ENCODE measurements at regions not wholly inside any gene's neighbourhood (a gene's known extent, or its start where the extent isn't known, plus 50 kb on each side); places are given as distances from the start of the nearest gene placed in this dataset.
A peak's percentile ranks its signal among the peaks of the same experiment; 100 is the strongest.
"Not testable (repeated sequence)": the region's sequence is repeated elsewhere in the genome, so short reads cannot be mapped to it uniquely, and the experiment has no call there.

DNA sequence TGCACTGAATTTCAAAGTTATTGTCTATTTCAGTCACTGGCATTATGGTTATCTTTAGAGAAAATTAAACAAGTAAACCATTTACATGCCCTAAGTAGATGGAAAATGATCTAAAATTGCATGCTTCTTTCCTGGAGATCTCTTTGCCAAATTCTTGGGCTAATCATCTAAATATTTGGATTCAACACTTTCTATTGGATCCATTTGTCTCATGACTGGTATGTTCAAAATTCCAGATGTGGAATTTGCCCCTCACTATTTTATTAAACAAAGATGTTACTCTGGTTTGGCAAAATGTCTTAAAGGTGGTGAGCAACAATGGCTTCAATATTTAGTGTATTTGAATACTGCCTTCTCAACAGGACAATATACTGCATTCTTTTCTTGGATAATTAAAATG, 147.5 kb upstream of the CASK start:
- no peak for DNase-seq (ENCODE audit: low read depth, low spot score)
- in situ Hi-C loops (cut with HindIII; ENCODE audit: low pct_unique_long_range_greater_than_20kb, low sequenced_read_pairs) = no loop called here

DNA sequence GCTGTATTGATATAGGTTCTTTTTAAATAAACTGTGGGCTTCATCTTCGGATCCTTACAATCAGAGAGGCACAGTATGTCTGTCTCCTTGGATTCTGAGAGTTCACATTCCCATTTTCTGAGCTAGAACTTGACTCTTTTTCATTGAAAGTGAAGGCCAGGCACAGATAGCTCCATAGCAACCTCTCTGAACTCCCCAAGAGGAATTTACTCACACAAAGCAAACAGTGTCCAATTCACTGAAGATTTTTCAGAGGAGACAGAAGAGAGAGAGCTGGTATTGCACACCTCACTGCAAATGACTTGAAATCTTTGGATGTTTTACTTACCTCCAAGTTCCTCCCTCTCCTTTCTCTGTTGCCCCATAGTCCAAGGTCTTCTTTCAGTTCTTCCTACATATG, 130.9 kb upstream of the CASK start:
- DNase-seq (ENCODE audit: low read depth, low spot score) = no peak
- in situ Hi-C loops (cut with HindIII; ENCODE audit: low pct_unique_long_range_greater_than_20kb, low sequenced_read_pairs) = no loop called here

DNA sequence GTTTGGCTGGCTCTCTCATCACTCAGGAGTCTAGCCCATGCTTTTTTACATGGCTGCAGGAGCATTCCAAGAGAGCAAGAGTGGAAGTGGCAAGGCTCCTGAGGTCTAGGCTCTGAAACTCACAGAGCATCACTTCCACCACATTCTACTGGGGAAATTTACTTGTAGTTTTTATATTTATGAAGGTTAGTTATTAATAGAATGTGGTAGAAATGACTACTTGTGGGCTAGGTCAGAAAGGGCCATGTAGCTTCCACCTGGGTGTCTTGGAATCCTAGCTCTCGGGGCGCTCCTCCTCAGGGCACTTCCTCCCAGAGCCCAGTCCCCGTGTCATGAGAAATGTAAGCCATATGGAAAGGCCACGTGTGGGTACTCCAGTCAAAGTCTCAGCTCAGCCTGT, 127.0 kb upstream of the CASK start:
- no peak for DNase-seq (ENCODE audit: low read depth, low spot score)
- in situ Hi-C loops (cut with HindIII; ENCODE audit: low pct_unique_long_range_greater_than_20kb, low sequenced_read_pairs) = no loop called here

DNA sequence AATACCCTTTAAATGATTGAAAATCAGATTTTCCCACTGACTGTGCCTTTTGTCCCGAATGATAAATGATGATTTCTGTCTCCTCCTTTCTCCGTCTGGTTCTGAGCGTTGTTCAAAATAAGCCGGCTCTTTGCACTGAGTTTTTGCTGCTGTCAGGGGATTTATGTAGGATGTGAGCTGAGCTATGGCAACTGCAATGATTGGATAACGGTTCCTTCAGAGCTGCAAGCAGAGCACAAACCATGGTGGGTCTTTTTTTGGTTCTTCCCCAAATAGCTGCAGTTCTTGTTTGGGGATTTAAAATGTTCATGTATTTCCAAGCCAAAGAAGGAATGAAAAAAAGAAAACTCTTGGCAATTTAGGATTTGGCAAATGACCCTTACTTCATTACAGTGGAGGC, 124.5 kb upstream of the CASK start:
- DNase-seq (ENCODE audit: low read depth, low spot score) = no peak

DNA sequence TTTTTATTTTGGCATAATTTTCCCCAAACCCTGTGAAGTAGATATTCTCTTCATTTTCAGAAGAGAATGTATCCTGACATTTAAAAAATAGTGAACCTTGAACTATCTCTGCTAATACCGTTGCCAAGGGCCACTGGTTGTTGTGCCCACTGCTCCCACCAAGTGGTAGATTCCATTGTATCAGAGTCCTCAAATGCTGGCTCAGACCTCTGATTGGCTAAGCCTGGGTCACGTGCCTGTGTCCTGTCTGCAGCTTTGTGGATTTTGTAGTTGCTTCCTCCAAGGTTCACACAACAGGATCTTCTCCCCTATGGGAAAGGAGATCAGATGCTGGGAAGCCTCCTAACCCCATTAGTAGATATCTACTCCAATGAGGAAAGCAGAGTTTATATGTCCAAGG, 104.8 kb upstream of the CASK start:
- peak; percentile 18 for DNase-seq (ENCODE audit: low read depth, low spot score)

More for the DNA sequence above, 124.5 kb upstream of the CASK start:
- in situ Hi-C loops (cut with HindIII; ENCODE audit: low pct_unique_long_range_greater_than_20kb, low sequenced_read_pairs) = no loop called here

DNA sequence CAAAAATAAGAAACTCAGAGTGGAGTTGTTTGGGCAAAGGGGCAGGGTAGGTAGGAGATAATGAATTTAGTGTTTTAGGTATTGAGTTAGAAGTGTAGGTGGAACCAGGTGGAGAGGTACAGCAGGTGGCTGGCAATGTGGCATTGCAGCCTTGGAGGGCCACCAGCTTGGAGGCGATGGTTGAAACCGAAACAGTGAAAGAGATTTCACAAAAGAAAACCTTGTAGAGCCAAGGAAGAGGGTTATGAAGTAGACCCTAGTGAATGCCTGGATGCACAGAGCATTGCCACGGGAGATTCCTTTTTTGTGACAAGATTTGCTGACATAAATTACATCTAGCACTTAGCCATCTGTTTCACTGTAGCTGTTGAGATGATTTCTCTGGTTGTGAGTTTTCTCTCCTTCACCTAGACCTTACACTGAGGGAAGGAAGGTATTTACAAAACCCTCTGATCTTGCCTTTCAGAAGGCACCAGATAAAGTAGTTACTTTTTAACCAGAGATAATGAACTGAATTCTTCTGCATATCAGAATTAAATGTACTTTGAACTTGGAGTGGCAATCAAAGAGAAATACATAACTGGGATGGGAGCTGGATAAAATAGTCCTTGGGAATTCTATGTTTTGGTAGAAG, 104.1 kb upstream of the CASK start:
- in situ Hi-C loops (cut with HindIII; ENCODE audit: low pct_unique_long_range_greater_than_20kb, low sequenced_read_pairs) = no loop called here
- no peak for DNase-seq (ENCODE audit: low read depth, low spot score)

More for the DNA sequence above, 104.8 kb upstream of the CASK start:
- in situ Hi-C loops (cut with HindIII; ENCODE audit: low pct_unique_long_range_greater_than_20kb, low sequenced_read_pairs) = no loop called here

DNA sequence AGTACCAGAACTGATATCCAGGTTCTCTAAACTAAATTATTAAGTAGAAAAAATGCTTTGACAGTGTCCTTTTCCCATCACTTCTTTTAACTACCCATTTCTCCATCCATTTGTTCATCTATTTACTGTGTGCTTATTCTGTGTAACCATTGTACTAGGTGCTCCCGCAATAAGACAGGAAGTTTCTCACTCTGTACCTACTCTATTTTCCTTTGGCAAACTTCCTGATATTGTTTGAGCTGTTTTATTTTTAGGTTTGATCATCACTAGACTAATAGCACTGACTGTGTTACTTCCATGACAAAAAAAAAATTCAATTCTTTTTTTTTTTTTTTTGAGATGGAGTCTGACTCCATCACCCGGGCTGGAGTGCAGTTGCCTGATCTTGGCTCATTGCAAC, 102.5 kb upstream of the CASK start:
- DNase-seq (ENCODE audit: low read depth, low spot score) = no peak
- in situ Hi-C loops (cut with HindIII; ENCODE audit: low pct_unique_long_range_greater_than_20kb, low sequenced_read_pairs) = no loop called here

DNA sequence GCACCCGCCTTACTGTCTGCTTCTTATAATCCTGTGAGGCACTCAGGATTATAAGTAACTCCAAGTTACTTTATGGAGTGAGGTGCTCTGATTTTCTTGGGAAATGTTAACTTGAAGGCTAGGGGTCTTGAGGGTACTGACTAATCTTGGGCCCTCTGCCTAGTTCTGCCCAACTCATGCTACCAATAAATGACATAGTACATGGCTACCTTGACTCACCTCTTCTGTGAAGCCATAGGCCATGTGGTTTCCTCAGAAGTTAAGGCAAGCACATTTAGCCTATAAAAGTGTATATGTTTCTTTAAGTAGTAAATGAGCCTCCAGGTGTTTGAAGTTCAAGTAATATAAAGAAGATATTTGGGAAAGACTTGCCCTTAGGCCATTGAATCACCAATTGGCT, 99.8 kb upstream of the CASK start:
- DNase-seq (ENCODE audit: low read depth, low spot score) = no peak
- in situ Hi-C loops (cut with HindIII; ENCODE audit: low pct_unique_long_range_greater_than_20kb, low sequenced_read_pairs) = no loop called here

DNA sequence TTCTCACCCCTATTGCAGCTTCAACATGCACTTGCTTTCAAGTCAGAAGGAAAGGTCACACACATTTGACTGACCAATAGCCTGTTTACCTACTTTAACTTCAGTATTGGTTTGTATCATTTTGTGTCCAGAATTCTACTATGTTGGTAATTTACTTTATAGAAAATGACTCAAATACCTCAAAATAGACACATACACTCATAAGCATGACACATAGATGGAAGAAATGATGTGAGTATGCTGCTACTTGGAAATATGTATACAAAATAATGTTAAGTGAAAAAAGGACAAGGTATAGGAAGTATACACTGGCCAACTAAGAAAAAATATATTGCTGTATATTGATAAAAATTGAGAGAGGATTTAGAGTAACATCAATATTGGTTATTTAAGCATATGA, 98.8 kb upstream of the CASK start:
- in situ Hi-C loops (cut with HindIII; ENCODE audit: low pct_unique_long_range_greater_than_20kb, low sequenced_read_pairs) = no loop called here
- no peak for DNase-seq (ENCODE audit: low read depth, low spot score)

DNA sequence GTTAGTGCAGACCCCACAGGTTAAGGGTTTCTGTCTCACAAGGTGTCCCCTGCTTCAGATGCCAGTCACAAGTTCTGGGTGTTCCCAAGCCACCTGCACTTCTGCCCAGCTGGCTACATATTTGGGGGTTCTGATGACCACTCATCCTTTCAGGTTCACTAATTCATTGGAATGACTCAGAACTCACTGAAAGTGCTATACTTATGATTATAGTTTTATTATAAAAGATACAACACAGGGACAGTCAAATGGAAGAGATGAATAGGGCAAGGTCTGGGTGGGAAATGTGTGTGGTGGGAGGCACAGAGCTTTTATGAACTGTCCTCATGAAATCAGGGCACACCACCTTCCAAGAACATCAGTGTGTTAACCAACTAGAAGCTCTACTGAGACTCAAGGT, 97.7 kb upstream of the CASK start:
- in situ Hi-C loops (cut with HindIII; ENCODE audit: low pct_unique_long_range_greater_than_20kb, low sequenced_read_pairs) = no loop called here
- no peak for DNase-seq (ENCODE audit: low read depth, low spot score)

DNA sequence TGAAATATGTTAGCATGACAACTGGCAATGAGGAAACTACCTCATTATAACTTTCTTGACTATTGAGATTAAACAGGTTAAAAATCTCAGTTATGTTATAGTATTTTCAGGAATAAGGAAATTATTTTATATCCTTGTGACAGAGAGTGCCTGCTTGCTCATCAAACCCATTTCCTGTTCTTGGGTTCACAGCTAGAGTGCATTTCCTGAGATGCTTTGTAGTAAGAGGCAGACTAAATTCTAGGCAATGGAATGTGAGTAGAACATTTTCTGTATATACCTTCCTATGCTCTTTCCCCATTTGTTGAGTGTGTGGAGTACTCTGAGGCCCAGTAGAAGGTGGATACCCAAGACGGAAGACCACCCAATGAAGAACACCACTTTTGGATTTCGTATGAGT, 96.9 kb upstream of the CASK start:
- no peak for DNase-seq (ENCODE audit: low read depth, low spot score)
- in situ Hi-C loops (cut with HindIII; ENCODE audit: low pct_unique_long_range_greater_than_20kb, low sequenced_read_pairs) = no loop called here

DNA sequence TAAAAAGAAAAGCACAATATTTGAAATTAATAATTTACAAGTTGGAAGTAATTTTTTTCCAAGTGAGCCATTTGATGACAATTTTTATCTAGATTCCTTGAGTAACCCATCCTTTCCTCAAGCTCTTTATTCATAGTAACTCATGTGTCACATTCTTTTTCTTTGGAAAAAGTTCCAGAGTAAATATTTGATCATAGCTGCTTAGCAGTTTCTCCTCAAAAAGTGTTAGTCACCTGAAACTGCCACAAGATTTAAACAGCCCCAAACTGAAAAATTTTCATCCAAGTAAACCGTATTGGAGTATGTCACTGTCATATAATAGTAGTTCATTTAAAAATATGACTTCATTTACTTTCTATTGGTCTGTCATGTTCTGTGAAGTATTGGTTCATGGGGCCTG, 94.6 kb upstream of the CASK start:
- in situ Hi-C loops (cut with HindIII; ENCODE audit: low pct_unique_long_range_greater_than_20kb, low sequenced_read_pairs) = no loop called here

DNA sequence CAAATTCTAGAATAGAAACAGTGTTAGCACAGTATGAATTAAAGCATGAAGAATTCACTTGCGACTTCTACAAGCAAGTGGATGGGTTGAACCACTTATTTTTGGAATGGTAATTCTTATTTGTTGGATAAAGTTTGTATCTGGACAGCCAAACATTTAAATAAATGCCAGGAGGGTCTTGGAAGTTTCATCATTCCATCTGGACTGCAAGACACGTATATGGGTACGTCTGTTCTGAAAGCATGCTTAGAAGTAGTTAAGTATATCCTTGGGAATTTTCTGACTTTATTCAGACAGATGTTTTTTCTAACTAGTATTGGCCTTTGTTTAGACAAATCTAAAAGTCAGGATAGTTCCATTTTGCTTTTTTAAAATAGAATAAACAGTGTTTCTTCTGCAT, 77.5 kb upstream of the CASK start:
- in situ Hi-C loops (cut with HindIII; ENCODE audit: low pct_unique_long_range_greater_than_20kb, low sequenced_read_pairs) = no loop called here
- DNase-seq (ENCODE audit: low read depth, low spot score) = no peak

More for the DNA sequence above, 94.6 kb upstream of the CASK start:
- no peak for DNase-seq (ENCODE audit: low read depth, low spot score)

DNA sequence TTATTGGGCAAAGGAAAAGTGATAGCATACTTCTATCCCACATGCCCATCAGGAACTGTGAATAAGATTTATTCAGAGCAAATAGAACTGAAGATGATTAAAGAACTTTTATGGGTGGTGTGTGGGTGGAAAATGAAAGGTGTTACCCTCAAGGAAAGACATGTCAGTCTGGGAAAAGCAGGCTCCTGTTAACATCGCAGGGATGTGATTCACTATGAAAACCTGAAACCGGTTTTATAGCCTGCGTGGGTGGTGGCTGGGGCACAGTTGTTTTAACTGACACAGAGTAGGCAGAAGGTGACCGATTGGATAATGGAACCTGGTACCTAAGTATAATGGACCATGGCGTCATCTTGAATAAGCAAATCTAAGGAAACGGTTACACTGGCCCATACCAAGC, 61.3 kb upstream of the CASK start:
- DNase-seq (ENCODE audit: low read depth, low spot score) = no peak
- in situ Hi-C loops (cut with HindIII; ENCODE audit: low pct_unique_long_range_greater_than_20kb, low sequenced_read_pairs) = no loop called here

DNA sequence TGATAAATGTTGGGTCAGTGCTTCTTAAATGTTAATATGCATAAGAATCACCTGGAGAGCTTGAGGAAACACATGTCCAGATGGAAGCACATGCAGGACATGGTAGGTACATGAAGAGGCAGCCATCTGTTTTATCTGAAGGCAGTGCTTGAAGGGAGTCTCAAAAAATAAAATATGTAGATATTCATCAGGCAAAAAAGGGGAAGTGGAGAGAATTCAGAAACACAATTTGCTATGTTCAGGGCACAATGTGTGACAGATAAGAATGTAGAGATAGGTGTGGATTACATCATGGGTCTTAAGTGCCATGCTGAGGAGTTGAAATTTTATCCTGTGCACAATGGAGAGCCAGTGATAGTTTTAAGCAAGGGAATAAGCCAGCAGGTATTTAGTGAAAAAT, 59.6 kb upstream of the CASK start:
- in situ Hi-C loops (cut with HindIII; ENCODE audit: low pct_unique_long_range_greater_than_20kb, low sequenced_read_pairs) = no loop called here
- no peak for DNase-seq (ENCODE audit: low read depth, low spot score)

DNA sequence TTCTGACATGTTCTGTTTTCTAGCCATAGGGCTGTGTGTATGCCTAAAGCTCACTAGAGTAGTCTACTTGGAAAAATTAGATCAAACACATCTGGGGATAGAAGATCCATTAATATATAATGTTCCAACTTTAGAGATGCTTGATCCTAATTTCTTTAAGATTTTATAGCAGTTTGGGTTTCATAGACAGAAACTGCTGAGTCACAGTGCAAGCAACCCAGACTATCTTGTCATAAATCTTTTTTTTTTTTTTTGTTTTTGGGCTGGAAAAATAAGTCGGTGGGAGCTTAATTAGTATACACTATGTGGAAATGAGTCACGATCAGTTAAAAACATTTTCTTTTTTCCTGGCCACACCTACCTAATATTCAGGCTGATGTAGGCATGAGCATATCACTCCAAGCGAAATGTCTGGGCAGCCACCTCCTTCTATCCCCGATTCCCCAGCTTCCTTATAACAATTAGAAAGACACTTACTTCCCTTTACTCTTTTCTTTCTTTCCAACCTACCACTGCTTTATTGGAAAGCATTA, 58.2 kb upstream of the CASK start:
- in situ Hi-C loops (cut with HindIII; ENCODE audit: low pct_unique_long_range_greater_than_20kb, low sequenced_read_pairs) = no loop called here
- no peak for DNase-seq (ENCODE audit: low read depth, low spot score)

DNA sequence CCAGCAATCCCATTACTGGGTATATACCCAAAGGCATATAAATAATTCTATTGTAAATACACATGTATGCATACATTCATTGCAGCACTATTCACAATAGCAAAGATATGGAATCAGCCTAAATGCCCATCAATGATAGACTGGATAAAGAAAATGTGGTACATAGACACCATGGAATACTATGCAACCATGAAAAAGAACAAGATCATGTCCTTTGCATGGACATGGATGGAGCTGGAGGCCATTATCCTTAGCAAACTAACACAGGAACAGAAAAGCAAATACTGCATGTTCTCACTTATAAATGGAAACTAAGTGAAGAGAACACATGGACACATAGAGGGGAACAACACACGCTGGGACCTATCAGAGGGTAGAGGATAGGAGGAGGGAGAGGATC, 51.3 kb upstream of the CASK start:
- in situ Hi-C loops (cut with HindIII; ENCODE audit: low pct_unique_long_range_greater_than_20kb, low sequenced_read_pairs); DNase-seq (ENCODE audit: low read depth, low spot score): not testable (repeated sequence)

DNA sequence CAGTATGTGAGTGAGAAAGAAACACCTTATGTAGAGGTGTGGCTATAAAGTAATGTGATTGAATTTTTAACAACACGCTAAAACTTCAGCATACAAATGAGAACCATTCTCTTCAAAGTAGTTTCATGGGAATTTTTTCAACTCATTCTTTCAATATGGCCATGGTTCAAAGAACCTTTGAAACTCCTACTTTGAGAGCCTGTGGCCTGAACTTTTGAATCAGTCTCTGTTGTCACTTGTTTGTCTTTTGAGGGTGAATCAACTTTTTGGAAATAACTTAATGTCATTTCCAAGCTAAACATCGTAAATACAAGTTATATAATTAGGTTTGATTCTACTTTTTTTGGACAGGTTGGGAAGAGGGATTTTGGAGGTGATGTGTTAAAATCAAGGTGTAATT, 49.9 kb upstream of the CASK start:
- in situ Hi-C loops (cut with HindIII; ENCODE audit: low pct_unique_long_range_greater_than_20kb, low sequenced_read_pairs) = no loop called here
- DNase-seq (ENCODE audit: low read depth, low spot score) = no peak

Measured in SK-MEL-5 (cell line).